ENCODE measurements at regions not wholly inside any gene's neighbourhood (a gene's known extent, or its start where the extent isn't known, plus 50 kb on each side); places are given as distances from the start of the nearest gene placed in this dataset.

DNA sequence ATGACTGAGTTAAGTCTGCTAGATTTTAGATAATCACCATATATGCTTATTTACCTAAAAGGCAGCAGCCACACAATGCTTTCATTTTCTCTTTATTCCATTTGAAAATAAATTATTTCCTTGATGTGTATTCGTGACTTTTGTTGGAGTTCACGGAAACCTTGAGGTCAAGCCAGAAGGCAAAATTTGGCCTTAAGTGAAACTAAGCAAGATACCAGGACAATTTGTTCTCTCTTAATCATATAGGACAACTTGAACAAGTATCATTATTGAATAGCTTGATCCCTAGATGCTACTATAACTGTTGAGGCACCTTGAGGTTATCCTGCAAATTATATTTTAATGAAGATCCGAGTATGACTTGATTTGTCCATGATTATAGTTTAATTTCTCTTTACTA lies 429.2 kb upstream of the DACH1 start:
- no peak overlapping the region for H3K4me3 Mint-ChIP-seq
- H3K4me1 Mint-ChIP-seq = peaks cover 0 to 3% of the 10 kb centered on the region in 2 donors
- H3K27me3 Mint-ChIP-seq (ENCODE audit: low read depth in 3 of 3) = no peaks in the 10 kb centered on the region
- H3K9me3 Mint-ChIP-seq = peaks cover 8 to 35% (median 25%) of the 10 kb centered on the region in 6 donors
- H3K36me3 Mint-ChIP-seq = no peaks in the 10 kb centered on the region
- H3K27ac Mint-ChIP-seq = no peak overlapping the region
- DNase-seq = no peak

DNA sequence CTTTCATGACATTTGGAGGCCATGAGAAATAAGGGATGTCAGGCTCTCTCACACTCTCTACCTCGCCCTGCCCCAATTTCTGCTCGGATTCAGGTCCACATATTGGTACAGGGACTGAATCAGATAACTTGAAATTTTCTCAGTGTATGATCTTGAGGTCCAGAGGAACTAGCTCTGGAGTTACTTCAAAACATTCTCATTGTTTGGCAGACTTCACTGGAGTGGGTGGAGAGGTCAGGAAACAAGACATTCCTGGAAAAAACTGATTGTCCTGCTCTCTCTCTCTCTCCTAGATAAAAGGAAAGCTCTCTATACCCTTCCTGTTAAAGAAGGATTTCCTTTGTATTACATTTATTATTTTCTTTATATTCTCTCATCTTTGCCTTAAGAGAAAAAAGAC lies 428.1 kb upstream of the DACH1 start:
- peaks cover 0 to 2% (median 0%) of the 10 kb centered on the region in 3 donors for H3K36me3 Mint-ChIP-seq
- H3K9me3 Mint-ChIP-seq = peaks cover 8 to 36% (median 32%) of the 10 kb centered on the region in 6 donors
- H3K27me3 Mint-ChIP-seq (ENCODE audit: low read depth in 3 of 3) = no peaks in the 10 kb centered on the region
- DNase-seq = no peak
- H3K4me1 Mint-ChIP-seq = peaks cover 0 to 6% of the 10 kb centered on the region in 2 donors
- no peak overlapping the region for H3K27ac Mint-ChIP-seq
- no peak overlapping the region for H3K4me3 Mint-ChIP-seq

DNA sequence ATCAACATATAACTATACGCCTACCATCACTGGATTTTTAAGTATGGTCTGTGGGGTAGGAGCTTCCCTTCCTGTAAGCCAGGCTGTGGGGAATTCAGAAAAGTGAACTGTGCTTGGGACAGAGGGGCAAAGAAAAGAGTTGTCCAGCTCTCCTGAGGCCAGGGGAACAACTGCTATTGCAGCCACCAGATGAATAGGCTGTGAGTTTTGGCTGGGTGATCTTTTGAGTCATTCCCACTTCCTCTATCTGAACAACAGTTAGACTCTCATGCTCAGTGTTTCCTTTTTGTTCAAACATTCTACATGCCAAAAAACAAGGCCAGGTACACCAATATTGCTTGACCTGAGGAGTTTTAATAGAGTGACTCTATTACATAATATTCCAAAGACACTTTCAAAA lies 426.2 kb upstream of the DACH1 start:
- Mint-ChIP-seq H3K4me3 (no peak overlapping the region), H3K27me3 (ENCODE audit: low read depth in 3 of 3) (no peaks in the 10 kb centered on the region), H3K36me3 (peaks cover 0 to 3% (median 0%) of the 10 kb centered on the region in 3 donors), H3K9me3 (peaks cover 8 to 36% (median 34%) of the 10 kb centered on the region in 6 donors), H3K4me1 (peaks cover 0 to 6% of the 10 kb centered on the region in 2 donors), H3K27ac (no peak overlapping the region)
- no peak for DNase-seq

DNA sequence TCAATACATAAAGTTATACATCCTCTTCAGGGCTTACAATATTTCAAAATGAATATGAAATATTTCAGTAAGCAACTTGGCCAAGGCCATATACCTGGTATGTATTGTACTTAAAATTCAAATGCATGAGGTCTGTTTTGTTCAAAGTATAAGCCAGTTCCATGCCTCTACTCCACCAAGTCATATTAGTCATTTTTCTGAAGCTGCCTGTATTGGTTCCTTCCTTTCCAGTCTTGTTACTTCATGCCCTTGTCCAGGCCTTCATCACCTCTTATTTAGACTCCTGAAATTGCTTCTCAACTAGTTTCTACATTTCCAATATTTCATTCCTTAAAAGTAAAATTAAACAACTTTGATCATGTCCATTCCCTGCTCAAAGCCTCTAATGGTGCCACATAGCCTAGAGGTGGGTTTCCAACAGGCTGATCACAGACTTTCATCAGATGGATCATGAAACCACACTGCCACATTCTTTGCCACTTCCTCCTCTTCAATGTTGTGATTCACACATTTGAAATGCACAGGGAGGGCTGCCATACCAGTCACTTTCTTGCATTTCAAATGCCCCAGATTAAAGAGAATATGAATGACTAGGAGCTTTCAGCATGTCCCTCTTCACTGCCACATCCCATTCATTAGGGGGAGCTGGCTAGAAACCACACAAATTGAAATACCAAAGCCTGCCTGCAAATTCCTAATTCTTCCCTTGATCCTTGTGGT lies 424.1 kb upstream of the DACH1 start:
- Mint-ChIP-seq H3K27me3 (ENCODE audit: low read depth in 3 of 3) (no peaks in the 10 kb centered on the region), H3K27ac (no peak overlapping the region), H3K4me3 (no peak overlapping the region), H3K9me3 (peaks cover 8 to 36% (median 33%) of the 10 kb centered on the region in 6 donors), H3K4me1 (peaks cover 0 to 6% of the 10 kb centered on the region in 2 donors), H3K36me3 (peaks cover 0 to 3% (median 0%) of the 10 kb centered on the region in 3 donors)
- DNase-seq = no peak

DNA sequence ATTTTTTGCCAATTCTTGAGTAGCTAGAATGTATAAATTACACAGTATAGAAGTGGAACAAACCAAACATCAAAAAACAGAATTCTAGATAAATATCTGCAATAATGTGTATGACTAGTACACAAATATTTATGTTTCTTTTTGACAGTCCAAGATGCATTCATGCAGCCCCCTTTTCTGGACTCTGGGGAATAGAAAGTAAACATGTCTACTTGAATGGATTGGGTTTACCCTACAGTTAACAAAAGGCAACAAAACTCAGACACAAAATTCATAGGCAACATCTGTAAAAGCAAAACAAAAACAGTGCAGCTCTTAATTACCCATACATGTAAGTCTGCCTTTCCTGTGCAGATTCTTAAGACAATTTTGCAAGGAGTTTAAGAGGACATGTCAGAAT lies 419.4 kb upstream of the DACH1 start:
- no peak for DNase-seq
- Mint-ChIP-seq H3K27me3 (ENCODE audit: low read depth in 3 of 3) (no peaks in the 10 kb centered on the region), H3K4me3 (no peak overlapping the region), H3K4me1 (peaks cover 0 to 4% of the 10 kb centered on the region in 2 donors), H3K36me3 (peaks cover 0 to 3% (median 0%) of the 10 kb centered on the region in 3 donors), H3K27ac (no peak overlapping the region), H3K9me3 (peaks cover 0 to 24% (median 9%) of the 10 kb centered on the region in 6 donors)

DNA sequence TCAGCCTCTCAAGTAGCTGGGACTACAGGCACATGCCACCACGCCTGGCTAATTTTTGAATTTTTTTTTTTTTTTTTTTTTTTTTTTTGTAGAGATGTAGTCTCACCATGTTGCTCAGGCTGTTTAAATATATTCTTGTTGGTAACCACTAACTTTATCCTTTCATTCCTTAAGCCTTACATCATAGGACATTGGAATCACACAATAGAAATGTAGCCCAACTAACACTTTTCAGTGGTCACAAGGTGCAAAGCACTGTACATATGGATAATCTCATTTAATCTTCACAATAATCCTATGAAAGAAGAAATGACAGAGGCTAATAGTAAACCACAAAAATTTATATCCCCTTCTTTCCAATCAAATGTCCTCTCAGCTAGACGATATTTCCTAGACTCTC lies 417.8 kb upstream of the DACH1 start:
- DNase-seq = no peak
- H3K4me1 Mint-ChIP-seq = no peaks in the 10 kb centered on the region
- peaks cover 0 to 17% (median 4%) of the 10 kb centered on the region in 6 donors for H3K9me3 Mint-ChIP-seq
- no peak overlapping the region for H3K4me3 Mint-ChIP-seq
- H3K27ac Mint-ChIP-seq = no peak overlapping the region
- H3K36me3 Mint-ChIP-seq = no peaks in the 10 kb centered on the region
- no peaks in the 10 kb centered on the region for H3K27me3 Mint-ChIP-seq (ENCODE audit: low read depth in 3 of 3)

DNA sequence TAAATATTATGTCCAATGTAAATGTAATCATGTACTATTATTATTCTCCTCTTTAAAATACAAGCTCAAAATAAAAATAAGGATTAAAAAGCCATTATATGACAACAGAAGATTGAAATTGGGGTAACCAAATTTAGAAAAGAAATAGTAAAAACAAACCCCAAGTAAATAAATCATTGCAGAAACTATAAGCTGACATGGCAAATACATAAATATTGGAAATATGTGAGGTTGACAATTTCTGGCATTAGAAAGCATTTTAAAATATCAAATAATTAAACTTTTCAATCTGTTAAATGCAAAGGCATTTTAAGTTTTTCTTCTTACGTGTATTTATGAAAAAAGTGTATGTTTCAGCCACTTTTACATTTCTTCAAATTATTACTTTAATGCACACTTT lies 394.7 kb upstream of the DACH1 start:
- H3K4me1 Mint-ChIP-seq = no peaks in the 10 kb centered on the region

DNA sequence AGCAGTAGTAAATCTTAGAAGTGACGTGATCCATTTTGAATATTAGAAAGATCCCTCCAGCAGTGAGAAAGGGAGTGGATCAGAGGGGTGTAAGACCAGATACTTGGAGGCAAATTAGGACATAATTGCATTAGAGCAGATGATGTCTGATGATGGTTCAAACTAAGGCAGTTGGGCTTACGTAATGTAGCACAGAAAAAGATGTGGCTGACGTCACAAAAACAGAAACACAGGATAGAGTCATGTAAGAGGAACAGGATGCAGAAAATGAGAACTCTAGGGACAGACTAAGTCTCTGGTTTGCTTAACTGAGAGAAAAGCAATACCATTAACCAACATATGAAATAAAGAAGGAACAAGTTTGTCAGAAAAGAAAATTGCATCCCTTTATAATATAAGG lies 392.5 kb upstream of the DACH1 start:
- no peak for DNase-seq
- Mint-ChIP-seq H3K27me3 (ENCODE audit: low read depth in 3 of 3) (peaks cover 0 to 2% (median 0%) of the 10 kb centered on the region in 3 donors), H3K4me3 (no peak overlapping the region), H3K4me1 (no peaks in the 10 kb centered on the region), H3K9me3 (peaks cover 6 to 47% (median 16%) of the 10 kb centered on the region in 6 donors), H3K36me3 (peaks cover 0 to 8% (median 0%) of the 10 kb centered on the region in 3 donors), H3K27ac (no peak overlapping the region)

More for the DNA sequence above, 394.7 kb upstream of the DACH1 start:
- Mint-ChIP-seq H3K27ac (no peak overlapping the region), H3K27me3 (ENCODE audit: low read depth in 3 of 3) (no peaks in the 10 kb centered on the region), H3K36me3 (peaks cover 0 to 9% (median 0%) of the 10 kb centered on the region in 3 donors), H3K4me3 (no peak overlapping the region), H3K9me3 (peaks cover 10 to 49% (median 17%) of the 10 kb centered on the region in 6 donors)
- DNase-seq = no peak

DNA sequence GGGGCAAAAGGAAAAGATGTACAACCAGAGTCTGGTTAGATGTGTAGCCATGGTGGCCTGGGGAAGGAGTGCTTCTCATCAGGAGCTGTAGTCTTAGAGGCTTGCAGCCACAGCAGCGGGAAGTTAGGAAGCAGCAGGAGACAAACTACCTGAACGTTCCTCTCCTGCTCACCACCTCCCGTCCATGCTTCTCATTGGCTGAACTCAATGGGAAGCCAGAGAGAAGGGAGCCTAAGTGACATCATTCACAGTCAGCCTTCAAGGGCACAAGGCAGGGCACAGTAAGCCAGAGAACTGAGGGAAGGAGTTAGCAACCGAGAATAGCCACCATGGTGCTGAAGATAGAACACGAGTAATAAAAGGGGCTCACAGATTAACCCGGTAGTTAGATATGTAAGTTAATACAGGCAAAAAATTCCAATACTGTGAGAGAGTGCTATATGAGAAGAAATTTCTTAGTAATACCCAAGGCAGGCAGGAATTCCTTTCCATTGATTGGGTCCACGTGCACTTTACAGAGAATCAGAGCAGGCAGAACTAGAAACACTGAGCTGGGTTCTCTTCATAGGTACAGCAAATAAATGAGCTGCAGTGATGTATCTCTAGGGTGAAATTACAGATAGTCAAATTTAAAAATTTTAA lies 391.5 kb upstream of the DACH1 start:
- Mint-ChIP-seq H3K27me3 (ENCODE audit: low read depth in 3 of 3) (peaks cover 0 to 2% (median 0%) of the 10 kb centered on the region in 3 donors), H3K4me3 (no peak overlapping the region), H3K9me3 (peaks cover 4 to 36% (median 15%) of the 10 kb centered on the region in 6 donors), H3K36me3 (peaks cover 0 to 3% (median 0%) of the 10 kb centered on the region in 3 donors), H3K27ac (no peak overlapping the region), H3K4me1 (no peaks in the 10 kb centered on the region)
- no peak for DNase-seq

DNA sequence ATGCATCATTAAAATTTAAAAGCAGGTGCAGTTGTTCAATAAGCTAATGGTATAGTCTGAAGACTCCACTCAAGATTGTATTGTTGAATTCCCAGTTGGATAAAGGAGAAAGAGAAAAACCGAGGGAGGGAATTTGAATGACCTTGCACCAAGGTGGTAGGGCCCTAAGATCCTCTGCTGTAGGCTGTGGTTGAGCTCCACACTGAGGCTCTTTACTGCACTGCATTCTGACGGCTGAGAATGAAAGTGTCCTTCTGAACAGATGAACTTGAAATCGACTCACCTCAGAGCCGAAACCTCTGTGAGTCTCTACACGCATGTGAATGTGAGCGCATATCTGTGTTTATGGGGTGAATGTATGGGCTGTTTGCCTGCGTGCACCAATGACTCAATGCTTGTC lies 388.9 kb upstream of the DACH1 start:
- H3K9me3 Mint-ChIP-seq = peaks cover 0 to 29% (median 17%) of the 10 kb centered on the region in 6 donors
- peaks cover 0 to 5% (median 0%) of the 10 kb centered on the region in 3 donors for H3K27me3 Mint-ChIP-seq (ENCODE audit: low read depth in 3 of 3)
- H3K4me1 Mint-ChIP-seq = no peaks in the 10 kb centered on the region
- no peak for DNase-seq
- H3K27ac Mint-ChIP-seq = no peak overlapping the region
- peaks cover 0 to 3% (median 0%) of the 10 kb centered on the region in 3 donors for H3K36me3 Mint-ChIP-seq
- no peak overlapping the region for H3K4me3 Mint-ChIP-seq

DNA sequence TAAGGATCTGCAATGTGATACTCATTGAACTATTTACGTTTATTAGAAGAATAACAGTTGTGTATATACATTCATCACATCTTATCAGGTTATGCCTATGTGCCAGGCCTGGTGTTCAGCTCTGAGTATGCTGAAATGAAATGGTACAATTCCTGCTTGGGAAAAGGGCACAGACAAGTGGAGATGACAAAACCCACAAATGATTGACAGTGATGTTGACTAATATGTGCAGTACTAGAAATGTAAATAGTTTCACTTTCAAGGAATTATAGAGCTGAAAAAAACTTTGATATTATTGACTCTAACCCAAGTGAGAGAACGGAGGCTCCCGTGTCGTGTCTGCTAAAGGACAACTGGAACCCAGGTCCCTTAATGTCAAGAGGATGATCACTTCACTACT lies 386.8 kb upstream of the DACH1 start:
- no peak for DNase-seq
- Mint-ChIP-seq H3K27ac (no peak overlapping the region), H3K9me3 (peaks cover 0 to 20% (median 12%) of the 10 kb centered on the region in 6 donors), H3K27me3 (ENCODE audit: low read depth in 3 of 3) (peaks cover 0 to 5% (median 0%) of the 10 kb centered on the region in 3 donors), H3K36me3 (no peaks in the 10 kb centered on the region), H3K4me1 (no peaks in the 10 kb centered on the region), H3K4me3 (no peak overlapping the region)

DNA sequence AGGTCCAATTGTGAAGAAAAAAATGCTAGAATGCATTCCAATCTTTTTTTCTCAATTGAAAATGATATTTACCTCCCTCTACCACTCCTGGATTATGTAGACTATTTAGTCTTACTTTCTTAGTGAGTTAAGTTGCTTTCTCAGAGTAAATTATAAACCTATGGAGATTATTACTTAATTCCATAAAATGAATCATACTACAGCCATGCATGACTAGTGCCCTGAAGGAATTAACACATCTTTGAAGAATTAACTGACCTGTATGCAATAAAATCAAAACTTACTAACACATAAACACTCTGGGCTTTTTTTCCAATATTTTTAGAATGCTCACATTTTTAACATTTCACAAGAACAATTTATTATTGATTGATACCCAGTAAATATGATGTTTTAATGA lies 379.4 kb upstream of the DACH1 start:
- peaks cover 0 to 5% (median 0%) of the 10 kb centered on the region in 3 donors for H3K27me3 Mint-ChIP-seq (ENCODE audit: low read depth in 3 of 3)
- H3K36me3 Mint-ChIP-seq = no peaks in the 10 kb centered on the region
- no peak overlapping the region for H3K4me3 Mint-ChIP-seq
- H3K27ac Mint-ChIP-seq = no peak overlapping the region
- DNase-seq = no peak
- H3K9me3 Mint-ChIP-seq = peaks cover 0 to 16% (median 4%) of the 10 kb centered on the region in 6 donors
- H3K4me1 Mint-ChIP-seq = no peaks in the 10 kb centered on the region

DNA sequence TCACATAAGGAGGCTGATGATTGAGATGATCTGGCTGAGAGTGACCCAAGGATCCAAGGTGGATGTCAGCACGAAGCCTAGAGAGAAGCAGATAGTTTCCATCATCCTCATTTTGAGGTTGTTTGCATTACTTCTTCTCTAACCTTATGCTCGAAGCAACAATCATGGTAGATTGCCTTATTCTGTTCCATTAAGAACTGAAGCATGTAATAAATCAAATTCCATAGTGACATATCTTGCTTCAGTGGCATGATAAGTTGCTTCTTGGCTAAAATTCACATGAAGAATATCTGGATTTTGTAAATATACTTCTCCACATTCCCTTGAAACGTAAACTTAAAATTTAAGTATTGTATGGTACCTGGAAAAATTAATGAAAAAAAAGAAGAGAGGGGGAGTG lies 377.8 kb upstream of the DACH1 start:
- Mint-ChIP-seq H3K27me3 (ENCODE audit: low read depth in 3 of 3) (peaks cover 0 to 2% (median 0%) of the 10 kb centered on the region in 3 donors), H3K36me3 (no peaks in the 10 kb centered on the region), H3K4me3 (no peak overlapping the region), H3K27ac (no peak overlapping the region), H3K4me1 (no peaks in the 10 kb centered on the region), H3K9me3 (peaks cover 0 to 23% (median 9%) of the 10 kb centered on the region in 6 donors)
- no peak for DNase-seq

DNA sequence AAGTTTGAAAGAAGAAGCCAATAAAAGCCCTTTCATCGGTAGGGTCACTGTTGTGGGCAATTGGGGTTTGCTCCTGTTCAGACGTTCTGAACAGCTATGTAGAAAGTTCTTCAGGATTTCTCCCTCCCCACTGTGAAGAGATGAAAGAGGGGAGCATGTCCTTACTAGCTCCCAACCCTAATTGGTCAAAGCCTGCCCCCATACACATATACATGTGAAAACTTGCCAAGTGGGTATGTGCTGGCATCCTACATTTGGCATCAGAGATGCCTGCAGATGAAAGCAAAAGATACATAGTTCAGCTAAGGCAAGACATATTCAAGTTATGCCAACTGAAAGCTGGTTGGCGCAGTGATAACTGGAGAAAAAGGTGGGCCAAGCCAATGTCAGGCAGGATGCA lies 363.1 kb upstream of the DACH1 start:
- H3K27me3 Mint-ChIP-seq (ENCODE audit: low read depth in 3 of 3) = no peaks in the 10 kb centered on the region
- no peaks in the 10 kb centered on the region for H3K36me3 Mint-ChIP-seq
- no peak overlapping the region for H3K27ac Mint-ChIP-seq
- no peak for DNase-seq
- H3K9me3 Mint-ChIP-seq = peaks cover 2 to 15% (median 8%) of the 10 kb centered on the region in 6 donors
- H3K4me1 Mint-ChIP-seq = no peaks in the 10 kb centered on the region
- no peak overlapping the region for H3K4me3 Mint-ChIP-seq
